ENCODE measurements at regions not wholly inside any gene's neighbourhood (a gene's known extent, or its start where the extent isn't known, plus 50 kb on each side); places are given as distances from the start of the nearest gene placed in this dataset.

- Histone ChIP-seq H3K4me2 (ENCODE audit: low read depth, low read length) (no peak overlapping the region), H3K79me1 (ENCODE audit: low read depth in 1 of 2, low read length in 2 of 2) (no peaks in the 10 kb centered on the region), H3K27ac (ENCODE audit: insufficient read depth, low read length) (no peak overlapping the region), H3K18ac (ENCODE audit: low read depth, low read length) (no peak overlapping the region), H3K23ac (ENCODE audit: low read depth, low read length) (no peak overlapping the region), H2AK9ac (replicated peaks; ENCODE audit: low read depth, low read length, poor library complexity) (no peak overlapping the region), H2AFZ (replicated peaks; ENCODE audit: low read length, poor library complexity) (no peak overlapping the region), H4K8ac (ENCODE audit: low read depth in 2 of 2, low read length in 2 of 2) (no peak overlapping the region), H3K9ac (ENCODE audit: low read depth, low read length) (no peak overlapping the region), H3K14ac (replicated peaks; ENCODE audit: low read depth, low read length) (no peak overlapping the region), H4K5ac (ENCODE audit: low read depth, low read length) (no peak overlapping the region), H3K4me3 (ENCODE audit: insufficient read depth, low read depth, low read length) (no peak overlapping the region), H3K36me3 (ENCODE audit: control insufficient read depth, insufficient read depth, low read length) (no peaks in the 10 kb centered on the region), H2BK5ac (ENCODE audit: low read depth, low read length, poor library complexity, severe bottlenecking) (no peak overlapping the region), H3K4me1 (ENCODE audit: control insufficient read depth, insufficient read depth, low read length) (no peaks in the 10 kb centered on the region), H2AK5ac (ENCODE audit: low read depth, low read length) (no peak overlapping the region), H3K56ac (ENCODE audit: extremely low read depth, insufficient read depth, low read length) (no peak overlapping the region), H3K4ac (ENCODE audit: low read depth, low read length) (no peak overlapping the region), H4K20me1 (ENCODE audit: insufficient read depth, low read length) (no peaks in the 10 kb centered on the region), H4K91ac (ENCODE audit: insufficient read depth, low read depth, low read length) (no peak overlapping the region), H2BK120ac (ENCODE audit: low read depth, low read length) (no peak overlapping the region), H3K27me3 (ENCODE audit: control insufficient read depth, insufficient read depth, low read length) (no peaks in the 10 kb centered on the region), H2BK20ac (ENCODE audit: low read depth, low read length) (no peak overlapping the region), H3K9me3 (ENCODE audit: control insufficient read depth, insufficient read depth, low read length) (no peaks in the 10 kb centered on the region), H2BK15ac (ENCODE audit: low read depth, low read length) (no peak overlapping the region), H3K9me1 (ENCODE audit: insufficient read depth, low read length) (no peaks in the 10 kb centered on the region)
- ATAC-seq (ENCODE audit: low read depth) (no peak), DNase-seq (no peak)
- no TSS peak for BruUV-seq (replicated peaks)
- dilution Hi-C loops (cut with HindIII; ENCODE audit: low sequenced_read_pairs, unreplicated experiment) (no loop called here), intact Hi-C loops (cut with micrococcal nuclease) (loop anchor here (5.0 to 10.0 kb wide), 3 partner anchors 130 to 668 kb away; no protein-coding TSS in a partner anchor), in situ Hi-C loops (cut with MboI; ENCODE audit: low sequenced_read_pairs) (no loop called here)
- no peak for TF ChIP-seq NFE2L2 (IDR thresholded peaks at IDR 0.05; ENCODE audit: low read depth, low read length)
- TF ChIP-seq RCOR1 (IDR thresholded peaks at IDR 0.05; ENCODE audit: insufficient replicate concordance, low read length): no peak
- no peak for TF ChIP-seq FOS (IDR thresholded peaks at IDR 0.05; ENCODE audit: low read depth, low read length)
- no peak for TF ChIP-seq SMC3 (IDR thresholded peaks at IDR 0.05; ENCODE audit: low read depth, low read length)
- no peak for TF ChIP-seq MXI1 (IDR thresholded peaks at IDR 0.05; ENCODE audit: borderline replicate concordance, low read depth, low read length)
- TF ChIP-seq CEBPB (IDR thresholded peaks at IDR 0.05; ENCODE audit: low read depth, low read length): no peak
- no peak for TF ChIP-seq MAZ (IDR thresholded peaks at IDR 0.05; ENCODE audit: borderline replicate concordance, low read depth, low read length)
- TF ChIP-seq RAD21 (IDR thresholded peaks at IDR 0.05; ENCODE audit: low read length): no peak
- no peak for TF ChIP-seq CHD1 (IDR thresholded peaks at IDR 0.05; ENCODE audit: low read depth, low read length)
- TF ChIP-seq, protein P1, sequence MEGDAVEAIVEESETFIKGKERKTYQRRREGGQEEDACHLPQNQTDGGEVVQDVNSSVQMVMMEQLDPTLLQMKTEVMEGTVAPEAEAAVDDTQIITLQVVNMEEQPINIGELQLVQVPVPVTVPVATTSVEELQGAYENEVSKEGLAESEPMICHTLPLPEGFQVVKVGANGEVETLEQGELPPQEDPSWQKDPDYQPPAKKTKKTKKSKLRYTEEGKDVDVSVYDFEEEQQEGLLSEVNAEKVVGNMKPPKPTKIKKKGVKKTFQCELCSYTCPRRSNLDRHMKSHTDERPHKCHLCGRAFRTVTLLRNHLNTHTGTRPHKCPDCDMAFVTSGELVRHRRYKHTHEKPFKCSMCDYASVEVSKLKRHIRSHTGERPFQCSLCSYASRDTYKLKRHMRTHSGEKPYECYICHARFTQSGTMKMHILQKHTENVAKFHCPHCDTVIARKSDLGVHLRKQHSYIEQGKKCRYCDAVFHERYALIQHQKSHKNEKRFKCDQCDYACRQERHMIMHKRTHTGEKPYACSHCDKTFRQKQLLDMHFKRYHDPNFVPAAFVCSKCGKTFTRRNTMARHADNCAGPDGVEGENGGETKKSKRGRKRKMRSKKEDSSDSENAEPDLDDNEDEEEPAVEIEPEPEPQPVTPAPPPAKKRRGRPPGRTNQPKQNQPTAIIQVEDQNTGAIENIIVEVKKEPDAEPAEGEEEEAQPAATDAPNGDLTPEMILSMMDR (conservative IDR thresholded peaks at IDR 0.05; ENCODE audit: low read depth, low read length): no peak
- no peak for TF ChIP-seq MAFK (IDR thresholded peaks at IDR 0.05; ENCODE audit: low read depth, low read length)
- TF ChIP-seq BHLHE40 (IDR thresholded peaks at IDR 0.05; ENCODE audit: low read depth, low read length): no peak
- no peak for TF ChIP-seq USF2 (IDR thresholded peaks at IDR 0.05; ENCODE audit: low read depth, low read length)
- TF ChIP-seq RFX5 (IDR thresholded peaks at IDR 0.05; ENCODE audit: low read depth, low read length): no peak
- TF ChIP-seq, protein P2, sequence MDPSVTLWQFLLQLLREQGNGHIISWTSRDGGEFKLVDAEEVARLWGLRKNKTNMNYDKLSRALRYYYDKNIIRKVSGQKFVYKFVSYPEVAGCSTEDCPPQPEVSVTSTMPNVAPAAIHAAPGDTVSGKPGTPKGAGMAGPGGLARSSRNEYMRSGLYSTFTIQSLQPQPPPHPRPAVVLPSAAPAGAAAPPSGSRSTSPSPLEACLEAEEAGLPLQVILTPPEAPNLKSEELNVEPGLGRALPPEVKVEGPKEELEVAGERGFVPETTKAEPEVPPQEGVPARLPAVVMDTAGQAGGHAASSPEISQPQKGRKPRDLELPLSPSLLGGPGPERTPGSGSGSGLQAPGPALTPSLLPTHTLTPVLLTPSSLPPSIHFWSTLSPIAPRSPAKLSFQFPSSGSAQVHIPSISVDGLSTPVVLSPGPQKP (IDR thresholded peaks at IDR 0.05; ENCODE audit: borderline replicate concordance, low read depth, low read length): no peak
- no peak for TF ChIP-seq POLR2A (IDR thresholded peaks at IDR 0.05; ENCODE audit: low read depth, low read length)
- ChIA-PET CTCF (no interaction called here), POLR2A (ENCODE audit: unreplicated experiment) (no interaction called here)
- no CpG with 5 or more reads among the region's 2 CpGs for WGBS, 2 experiments (ENCODE audit: extremely low coverage in 2 of 2, insufficient read length in 1 of 2)
Observed at GRCh38 chr14:65954942-65955341, 531.2 kb upstream of the CCDC196 start.
